CD14-positive monocyte (primary cell): ENCODE measurements at regions not wholly inside any gene's neighbourhood (a gene's known extent, or its start where the extent isn't known, plus 50 kb on each side); places are given as distances from the start of the nearest gene placed in this dataset.

Source experiments
- DNase-seq, 3 donors: peaks; one replicate each; pipeline ENCODE4 v3.0.0-alpha.2; 2011 to 2022
- H2AFZ ChIP-seq: 2 replicates; pipeline ENCODE4 v1.6.0; 2012; ENCODE audit warnings: mild to moderate bottlenecking, low read depth, low read length, inconsistent platforms; ENCODE audit not compliant: insufficient read depth, poor library complexity, severe bottlenecking
- H3K27ac ChIP-seq, 2 donors: 1 replicate in 1 of 2; 2 replicates in 1 of 2; pipeline ENCODE4 v1.5.1; 2012 to 2013; ENCODE audit warnings: low read length in 2 of 2, control low read depth in 1 of 2, inconsistent platforms in 1 of 2, low read depth in 1 of 2, mild to moderate bottlenecking in 1 of 2
- H3K27me3 ChIP-seq, 2 donors: one replicate each; pipeline versions ENCODE4 v1.6.0 to v1.6.1; 2011 to 2013; ENCODE audit warnings: low read length in 2 of 2; ENCODE audit not compliant: control insufficient read depth in 2 of 2, insufficient read depth in 2 of 2
- H3K36me3 ChIP-seq, 2 donors: replicated peaks in 1 of 2; 1 replicate in 1 of 2; 2 replicates in 1 of 2; pipeline versions ENCODE4 v1.5.1 to v1.6.1; 2012 to 2013; ENCODE audit warnings: low read length in 2 of 2, control low read depth in 1 of 2, inconsistent platforms in 1 of 2, mild to moderate bottlenecking in 1 of 2; ENCODE audit not compliant: insufficient read depth in 2 of 2, control insufficient read depth in 1 of 2
- H3K4me1 ChIP-seq, 2 donors: 1 replicate in 1 of 2; 2 replicates in 1 of 2; pipeline versions ENCODE4 v1.5.1 to v1.6.1; 2012 to 2013; ENCODE audit warnings: low read length in 2 of 2, control low read depth in 1 of 2, inconsistent platforms in 1 of 2, mild to moderate bottlenecking in 1 of 2, moderate library complexity in 1 of 2; ENCODE audit not compliant: insufficient read depth in 2 of 2, control insufficient read depth in 1 of 2
- H3K4me2 ChIP-seq: replicated peaks from 2 replicates; pipeline ENCODE3; 2012; ENCODE audit warnings: low read length, moderate library complexity, mild to moderate bottlenecking; ENCODE audit not compliant: poor library complexity, severe bottlenecking; ENCODE audit errors: extremely low read depth
- H3K4me3 ChIP-seq, 3 experiments: fragments of 200-600 bp in 1 of 3; sonication (generic) in 1 of 3; replicated peaks in 1 of 3; 1 replicate in 2 of 3; 2 replicates in 1 of 3; pipeline ENCODE4 v1.5.1; 2011 to 2013; ENCODE audit warnings: low read length in 3 of 3, mild to moderate bottlenecking in 3 of 3, control low read depth in 2 of 3, low read depth in 2 of 3, inconsistent platforms in 1 of 3, moderate library complexity in 1 of 3
- H3K79me2 ChIP-seq: 2 replicates; pipeline ENCODE4 v1.6.0; 2012; ENCODE audit warnings: mild to moderate bottlenecking, control low read depth, inconsistent platforms, low read length, moderate library complexity; ENCODE audit not compliant: insufficient read depth
- H3K9ac ChIP-seq: 2 replicates; pipeline ENCODE4 v1.6.0; 2017; ENCODE audit warnings: low read length, mild to moderate bottlenecking; ENCODE audit not compliant: insufficient read depth, poor library complexity, severe bottlenecking
- H3K9me3 ChIP-seq, 2 donors: replicated peaks in 1 of 2; 1 replicate in 1 of 2; 2 replicates in 1 of 2; pipeline versions ENCODE4 v1.5.1 to v1.6.1; 2012 to 2013; ENCODE audit warnings: low read length in 2 of 2, control low read depth in 1 of 2; ENCODE audit not compliant: control insufficient read depth in 1 of 2, insufficient read depth in 1 of 2
- H4K20me1 ChIP-seq: 2 replicates; pipeline ENCODE4 v1.6.0; 2012; ENCODE audit warnings: mild to moderate bottlenecking, low read length, control low read depth, moderate library complexity; ENCODE audit not compliant: insufficient read depth
- H3K27ac Mint-ChIP-seq, 7 donors: one replicate each; pipeline ENCODE4 v1.8.0; 2020; ENCODE audit warnings: mild to moderate bottlenecking in 7 of 7, mixed read lengths in 7 of 7, moderate library complexity in 6 of 7, inconsistent platforms in 2 of 7
- H3K27me3 Mint-ChIP-seq, 3 donors: one replicate each; pipeline ENCODE4 v1.8.0; 2021 to 2022; ENCODE audit warnings: low read depth in 3 of 3, mild to moderate bottlenecking in 3 of 3, mixed read lengths in 3 of 3, moderate library complexity in 3 of 3, inconsistent platforms in 1 of 3
- H3K36me3 Mint-ChIP-seq, 2 donors: one replicate each; pipeline ENCODE4 v1.8.0; 2020; ENCODE audit warnings: mixed read lengths in 2 of 2, inconsistent platforms in 1 of 2, mild to moderate bottlenecking in 1 of 2
- H3K4me1 Mint-ChIP-seq: one replicate; pipeline ENCODE4 v1.8.0; 2020; ENCODE audit warnings: mild to moderate bottlenecking, mixed read lengths
- H3K4me3 Mint-ChIP-seq, 2 donors: one replicate each; pipeline ENCODE4 v1.8.0; 2020; ENCODE audit warnings: mild to moderate bottlenecking in 2 of 2, mixed read lengths in 2 of 2, moderate library complexity in 1 of 2
- H3K9me3 Mint-ChIP-seq, 7 donors: one replicate each; pipeline ENCODE4 v1.8.0; 2020 to 2022; ENCODE audit warnings: mixed read lengths in 7 of 7, mild to moderate bottlenecking in 6 of 7, moderate library complexity in 6 of 7, inconsistent platforms in 2 of 7
- WGBS: methylation state at CpG from one replicate; pipeline ENCODE4 v1.1.5; 2013; ENCODE audit warnings: missing lambda C conversion rate; ENCODE audit not compliant: insufficient coverage; 5-methylcytosine and 5-hydroxymethylcytosine counted together
- intact Hi-C, 2 donors: fragments of 100-400 bp; cut with micrococcal nuclease; formaldehyde crosslinking; loops; one replicate each; pipeline versions ENCODE4 v1.15.0 to v1.15.1; 2023
- TF ChIP-seq, protein P1 (sequence below): fragments of 200-600 bp; IDR thresholded peaks from one replicate; pipeline ENCODE4 v1.8.0; 2022; ENCODE audit warnings: antibody characterized with exemption, mild to moderate bottlenecking

DNA sequence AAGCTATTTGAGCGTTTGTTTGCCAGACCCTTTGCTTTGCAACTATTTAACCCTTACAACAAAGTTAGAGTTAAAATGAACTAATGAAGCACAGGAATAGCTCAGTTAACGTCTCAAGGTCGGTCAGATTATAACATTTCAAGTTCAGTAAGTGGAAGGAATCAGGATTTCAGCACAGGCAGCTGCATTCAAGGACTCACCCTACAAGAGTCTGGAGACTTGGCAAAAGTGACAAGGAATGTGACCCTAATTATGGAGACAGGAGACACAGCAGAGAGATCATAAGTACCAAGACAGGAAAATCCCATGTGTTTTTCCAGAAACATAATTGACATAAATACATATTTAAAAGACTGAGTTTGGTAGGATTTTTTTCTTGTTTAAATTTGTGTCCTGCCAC lies 1481.7 kb downstream of the TECRL start:
- Mint-ChIP-seq H3K4me1 (no peaks in the 10 kb centered on the region), H3K4me3 (no peak overlapping the region), H3K27ac (no peak overlapping the region), H3K27me3 (no peaks in the 10 kb centered on the region), H3K9me3 (no peaks in the 10 kb centered on the region), H3K36me3 (no peaks in the 10 kb centered on the region)
- H3K79me2 ChIP-seq: no peaks in the 10 kb centered on the region
- TF ChIP-seq, protein P1, sequence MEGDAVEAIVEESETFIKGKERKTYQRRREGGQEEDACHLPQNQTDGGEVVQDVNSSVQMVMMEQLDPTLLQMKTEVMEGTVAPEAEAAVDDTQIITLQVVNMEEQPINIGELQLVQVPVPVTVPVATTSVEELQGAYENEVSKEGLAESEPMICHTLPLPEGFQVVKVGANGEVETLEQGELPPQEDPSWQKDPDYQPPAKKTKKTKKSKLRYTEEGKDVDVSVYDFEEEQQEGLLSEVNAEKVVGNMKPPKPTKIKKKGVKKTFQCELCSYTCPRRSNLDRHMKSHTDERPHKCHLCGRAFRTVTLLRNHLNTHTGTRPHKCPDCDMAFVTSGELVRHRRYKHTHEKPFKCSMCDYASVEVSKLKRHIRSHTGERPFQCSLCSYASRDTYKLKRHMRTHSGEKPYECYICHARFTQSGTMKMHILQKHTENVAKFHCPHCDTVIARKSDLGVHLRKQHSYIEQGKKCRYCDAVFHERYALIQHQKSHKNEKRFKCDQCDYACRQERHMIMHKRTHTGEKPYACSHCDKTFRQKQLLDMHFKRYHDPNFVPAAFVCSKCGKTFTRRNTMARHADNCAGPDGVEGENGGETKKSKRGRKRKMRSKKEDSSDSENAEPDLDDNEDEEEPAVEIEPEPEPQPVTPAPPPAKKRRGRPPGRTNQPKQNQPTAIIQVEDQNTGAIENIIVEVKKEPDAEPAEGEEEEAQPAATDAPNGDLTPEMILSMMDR: no peak
- H3K27me3 ChIP-seq: no peaks in the 10 kb centered on the region
- H2AFZ ChIP-seq: no peak overlapping the region
- no peaks in the 10 kb centered on the region for H3K36me3 ChIP-seq
- no peak overlapping the region for H3K4me2 ChIP-seq
- no peak overlapping the region for H3K27ac ChIP-seq
- no CpG with 5 or more reads among the region's 3 CpGs for WGBS
- no peaks in the 10 kb centered on the region for H3K4me1 ChIP-seq
- intact Hi-C loops: no loop called here
- no peaks in the 10 kb centered on the region for H3K9me3 ChIP-seq
- H3K9ac ChIP-seq: no peak overlapping the region
- DNase-seq: no peak
- H3K4me3 ChIP-seq: no peak overlapping the region
- H4K20me1 ChIP-seq: no peaks in the 10 kb centered on the region

DNA sequence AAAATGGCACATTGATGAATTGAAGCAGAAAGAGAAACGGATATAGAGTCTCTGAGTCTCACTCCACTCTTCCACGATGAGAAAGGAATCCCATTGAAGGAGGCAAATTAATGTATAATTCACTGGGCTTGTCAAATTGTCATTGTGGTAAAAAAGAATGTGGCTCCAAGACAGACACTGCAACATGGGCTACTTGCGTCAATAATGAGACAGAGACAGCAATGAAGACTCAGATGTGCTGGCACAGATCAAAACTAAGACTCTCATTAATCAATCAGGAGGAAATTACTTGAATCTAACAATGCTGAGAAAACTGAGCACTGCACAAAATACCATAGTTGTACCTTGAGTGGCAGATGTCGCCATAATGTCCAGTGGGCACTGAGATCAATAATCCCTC lies 1485.5 kb downstream of the TECRL start:
- Mint-ChIP-seq H3K36me3 (no peaks in the 10 kb centered on the region), H3K9me3 (peaks cover 0 to 2% (median 0%) of the 10 kb centered on the region in 7 donors), H3K27ac (no peak overlapping the region), H3K27me3 (no peaks in the 10 kb centered on the region), H3K4me3 (no peak overlapping the region), H3K4me1 (no peaks in the 10 kb centered on the region)
- no CpG with 5 or more reads among the region's 4 CpGs for WGBS
- TF ChIP-seq, protein P1: no peak
- Histone ChIP-seq H3K4me2 (no peak overlapping the region), H2AFZ (no peak overlapping the region), H3K9me3 (no peaks in the 10 kb centered on the region), H3K4me3 (no peak overlapping the region), H3K79me2 (no peaks in the 10 kb centered on the region), H3K36me3 (no peaks in the 10 kb centered on the region), H3K9ac (no peak overlapping the region), H4K20me1 (no peaks in the 10 kb centered on the region), H3K27me3 (no peaks in the 10 kb centered on the region), H3K27ac (no peak overlapping the region), H3K4me1 (no peaks in the 10 kb centered on the region)
- DNase-seq: no peak
- intact Hi-C loops: no loop called here
